ENCODE measurements at regions not wholly inside any gene's neighbourhood (a gene's known extent, or its start where the extent isn't known, plus 50 kb on each side); places are given as distances from the start of the nearest gene placed in this dataset.

DNA sequence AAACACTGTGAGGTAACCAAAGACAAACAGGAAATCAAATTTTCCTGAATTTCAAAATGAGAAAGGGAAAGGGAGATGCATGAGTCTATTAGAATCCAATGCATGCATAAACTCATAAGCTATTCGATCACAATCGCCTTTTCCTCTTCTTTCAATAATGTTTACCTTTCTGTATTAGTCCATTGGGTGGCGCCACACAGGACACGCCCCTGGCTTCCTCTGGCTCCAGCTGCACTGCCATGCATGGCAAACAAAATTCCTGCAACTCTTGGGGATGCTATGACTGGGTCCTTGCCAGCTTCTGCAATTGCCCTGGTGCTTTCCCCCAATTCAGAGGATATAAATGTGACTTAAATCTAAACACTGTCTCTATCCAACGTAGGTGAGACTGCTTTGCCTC is 424.5 kb upstream of the PCDH7 start:
- no peaks in the 10 kb centered on the region for H3K4me1 ChIP-seq (ENCODE audit: insufficient read depth)
- H3F3A ChIP-seq (ENCODE audit: insufficient read depth), result no peaks in the 10 kb centered on the region
- DNase-seq, result no peak
- no peaks in the 10 kb centered on the region for H3K9me3 ChIP-seq (ENCODE audit: low read depth)
- no peaks in the 10 kb centered on the region for H3K9me2 ChIP-seq (ENCODE audit: insufficient read depth)
- H3K9ac ChIP-seq, result no peak overlapping the region
- in situ Hi-C loops (cut with MboI), result no loop called here
- H3K79me2 ChIP-seq (ENCODE audit: insufficient read depth), result no peaks in the 10 kb centered on the region
- WGBS, 2 experiments (ENCODE audit: low coverage in 1 of 2, low lambda C conversion rate in 2 of 2, missing lambda C conversion rate in 2 of 2), result 40 to 42% methylated on average over 5 of the region's 5 CpGs
- H4K20me1 ChIP-seq (ENCODE audit: insufficient read depth), result no peaks in the 10 kb centered on the region
- H3K4me2 ChIP-seq (ENCODE audit: unreplicated experiment), result no peak overlapping the region
- no peak overlapping the region for H3K27ac ChIP-seq
- no peak overlapping the region for H2AFZ ChIP-seq
- H3K4me3 ChIP-seq, result no peak overlapping the region
- H3K27me3 ChIP-seq (replicated peaks; ENCODE audit: insufficient read depth), result no peaks in the 10 kb centered on the region
- no peaks in the 10 kb centered on the region for H3K36me3 ChIP-seq (ENCODE audit: low read depth)
- TF ChIP-seq EZH2phosphoT487 (IDR thresholded peaks at IDR 0.05; ENCODE audit: insufficient read depth, low read depth), result no peak
- no peak for TF ChIP-seq EZH2 (IDR thresholded peaks at IDR 0.05; ENCODE audit: insufficient read depth, poor library complexity, severe bottlenecking)

DNA sequence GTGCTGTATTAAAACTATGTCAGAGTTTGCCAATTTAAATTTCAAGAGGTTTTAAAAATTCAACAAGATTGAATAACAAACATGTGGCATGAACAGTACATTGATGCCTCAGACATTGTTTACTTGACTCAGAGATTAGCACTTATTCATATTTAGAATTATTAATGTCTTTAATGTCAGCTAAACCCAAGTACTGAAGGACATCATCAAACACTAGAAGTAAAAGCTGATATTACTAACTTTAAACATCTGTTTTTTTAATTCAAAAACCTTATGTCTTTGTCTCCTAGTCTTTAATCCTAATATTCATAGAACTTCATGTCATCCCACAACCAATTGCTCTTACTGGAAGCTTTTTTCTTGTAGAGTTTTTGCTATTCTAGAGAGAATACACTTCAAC is 406.2 kb upstream of the PCDH7 start:
- in situ Hi-C loops (cut with MboI), result no loop called here
- Histone ChIP-seq H2AFZ (no peak overlapping the region), H3K36me3 (ENCODE audit: low read depth) (no peaks in the 10 kb centered on the region), H3K9me2 (ENCODE audit: insufficient read depth) (no peaks in the 10 kb centered on the region), H3K79me2 (ENCODE audit: insufficient read depth) (no peaks in the 10 kb centered on the region), H3K9ac (no peak overlapping the region), H4K20me1 (ENCODE audit: insufficient read depth) (no peaks in the 10 kb centered on the region), H3K4me2 (ENCODE audit: unreplicated experiment) (no peak overlapping the region), H3K4me3 (no peak overlapping the region), H3F3A (ENCODE audit: insufficient read depth) (no peaks in the 10 kb centered on the region), H3K27ac (no peak overlapping the region), H3K27me3 (replicated peaks; ENCODE audit: insufficient read depth) (no peaks in the 10 kb centered on the region), H3K4me1 (ENCODE audit: insufficient read depth) (no peaks in the 10 kb centered on the region), H3K9me3 (ENCODE audit: low read depth) (peaks cover 7% of the 10 kb centered on the region)
- TF ChIP-seq EZH2phosphoT487 (IDR thresholded peaks at IDR 0.05; ENCODE audit: insufficient read depth, low read depth), result no peak
- no peak for TF ChIP-seq EZH2 (IDR thresholded peaks at IDR 0.05; ENCODE audit: insufficient read depth, poor library complexity, severe bottlenecking)
- no peak for DNase-seq

DNA sequence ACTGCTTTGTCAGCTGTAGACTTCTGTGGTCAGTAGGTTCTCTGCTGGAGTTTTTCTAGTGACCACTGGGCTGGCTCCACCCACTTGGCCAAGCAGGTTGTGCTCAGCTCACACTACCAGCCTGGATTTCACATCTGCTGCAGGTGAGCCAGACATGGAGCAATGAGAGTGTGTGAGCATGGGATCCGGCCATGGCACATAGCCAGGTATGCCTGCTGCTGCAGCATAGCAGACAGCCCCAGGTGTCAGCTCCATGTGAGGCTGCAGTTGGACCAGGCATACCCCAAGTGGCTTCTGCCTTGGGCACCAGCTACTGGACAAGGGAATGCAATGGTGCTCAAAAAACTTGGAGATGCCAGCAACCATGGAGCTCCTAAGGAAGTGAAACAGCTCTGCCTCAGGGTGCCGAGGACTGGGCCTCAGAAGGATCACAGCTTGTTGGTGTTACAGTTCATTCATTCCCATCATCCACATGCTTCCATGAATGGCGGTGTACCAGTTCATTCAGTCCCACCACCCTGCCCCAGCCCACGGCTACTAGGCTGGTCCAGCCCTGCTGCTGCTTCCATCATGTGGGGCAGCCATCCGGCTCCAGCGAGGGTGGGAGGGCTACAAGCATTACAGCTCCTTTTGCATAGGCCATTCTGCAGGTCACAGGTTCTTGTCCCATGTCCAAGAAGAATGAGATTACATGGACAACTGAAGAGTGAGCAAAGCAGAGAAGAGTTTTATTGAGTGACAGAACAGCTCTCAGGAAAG is 389.1 kb upstream of the PCDH7 start:
- Histone ChIP-seq H3K27me3 (replicated peaks; ENCODE audit: insufficient read depth) (no peaks in the 10 kb centered on the region), H4K20me1 (ENCODE audit: insufficient read depth) (no peaks in the 10 kb centered on the region), H3K36me3 (ENCODE audit: low read depth) (no peaks in the 10 kb centered on the region), H3K9ac (no peak overlapping the region), H3K4me3 (no peak overlapping the region), H3F3A (ENCODE audit: insufficient read depth) (no peaks in the 10 kb centered on the region), H3K4me2 (ENCODE audit: unreplicated experiment) (no peak overlapping the region), H3K4me1 (ENCODE audit: insufficient read depth) (no peaks in the 10 kb centered on the region), H2AFZ (no peak overlapping the region), H3K27ac (no peak overlapping the region), H3K79me2 (ENCODE audit: insufficient read depth) (no peaks in the 10 kb centered on the region), H3K9me2 (ENCODE audit: insufficient read depth) (no peaks in the 10 kb centered on the region), H3K9me3 (ENCODE audit: low read depth) (no peaks in the 10 kb centered on the region)
- TF ChIP-seq EZH2phosphoT487 (IDR thresholded peaks at IDR 0.05; ENCODE audit: insufficient read depth, low read depth) (no peak), EZH2 (IDR thresholded peaks at IDR 0.05; ENCODE audit: insufficient read depth, poor library complexity, severe bottlenecking) (no peak)
- in situ Hi-C loops (cut with MboI), result no loop called here
- WGBS, 2 experiments (ENCODE audit: low coverage in 1 of 2, low lambda C conversion rate in 2 of 2, missing lambda C conversion rate in 2 of 2), result 11 to 23% methylated on average over 6 of the region's 6 CpGs
- DNase-seq, result no peak

DNA sequence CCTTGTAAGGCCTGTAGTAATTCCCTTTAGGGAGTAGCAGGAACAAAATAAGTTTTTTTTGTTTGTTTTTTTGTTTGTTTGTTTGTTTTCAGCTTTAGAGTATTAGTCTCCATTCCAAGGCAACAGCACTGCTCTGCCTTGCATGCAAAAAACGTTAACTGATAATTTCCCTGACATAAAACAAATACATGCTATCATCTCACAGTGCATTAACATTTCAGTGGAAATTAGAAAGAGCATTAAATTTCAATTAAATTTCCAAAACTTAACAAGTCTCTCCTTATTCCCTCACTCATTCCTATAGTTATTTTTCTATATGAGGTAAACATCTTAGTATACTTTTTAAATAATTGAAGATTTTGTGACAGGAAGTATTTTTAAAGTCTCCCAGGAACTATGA is 378.4 kb upstream of the PCDH7 start:
- no peak overlapping the region for H2AFZ ChIP-seq
- H3K4me1 ChIP-seq (ENCODE audit: insufficient read depth), result no peaks in the 10 kb centered on the region
- no peaks in the 10 kb centered on the region for H3K79me2 ChIP-seq (ENCODE audit: insufficient read depth)
- no peak overlapping the region for H3K27ac ChIP-seq
- H3F3A ChIP-seq (ENCODE audit: insufficient read depth), result no peaks in the 10 kb centered on the region
- in situ Hi-C loops (cut with MboI), result no loop called here
- no peak for DNase-seq
- H3K9me3 ChIP-seq (ENCODE audit: low read depth), result no peaks in the 10 kb centered on the region
- no peaks in the 10 kb centered on the region for H3K27me3 ChIP-seq (replicated peaks; ENCODE audit: insufficient read depth)
- no peaks in the 10 kb centered on the region for H4K20me1 ChIP-seq (ENCODE audit: insufficient read depth)
- no peak overlapping the region for H3K9ac ChIP-seq
- 9 to 11% methylated on average over 1 of the region's 1 CpG for WGBS, 2 experiments (ENCODE audit: low coverage in 1 of 2, low lambda C conversion rate in 2 of 2, missing lambda C conversion rate in 2 of 2)
- TF ChIP-seq EZH2 (IDR thresholded peaks at IDR 0.05; ENCODE audit: insufficient read depth, poor library complexity, severe bottlenecking) (no peak), EZH2phosphoT487 (IDR thresholded peaks at IDR 0.05; ENCODE audit: insufficient read depth, low read depth) (no peak)
- H3K9me2 ChIP-seq (ENCODE audit: insufficient read depth), result no peaks in the 10 kb centered on the region
- no peak overlapping the region for H3K4me3 ChIP-seq
- no peak overlapping the region for H3K4me2 ChIP-seq (ENCODE audit: unreplicated experiment)
- H3K36me3 ChIP-seq (ENCODE audit: low read depth), result no peaks in the 10 kb centered on the region

DNA sequence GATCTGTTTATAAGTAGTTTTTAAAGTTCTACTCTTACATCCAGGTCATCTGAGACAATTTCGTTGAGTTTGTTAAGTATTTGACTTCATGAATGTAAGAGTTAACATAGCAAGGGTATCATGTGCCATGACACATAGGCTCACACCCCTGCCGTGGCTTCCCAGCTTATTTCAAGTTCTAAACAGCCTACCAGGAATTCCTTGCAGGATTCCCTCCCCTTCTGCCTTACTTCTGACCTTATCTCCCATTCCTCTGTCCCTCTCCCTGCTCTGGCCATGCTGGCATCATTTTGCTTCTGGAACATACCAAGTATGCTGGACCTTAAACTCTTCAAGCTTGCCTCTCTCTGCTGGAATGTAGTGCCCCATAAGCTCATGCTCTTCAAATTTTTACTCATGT is 369.9 kb upstream of the PCDH7 start:
- H3F3A ChIP-seq (ENCODE audit: insufficient read depth), result no peaks in the 10 kb centered on the region
- no peak overlapping the region for H3K9ac ChIP-seq
- in situ Hi-C loops (cut with MboI), result no loop called here
- H3K4me1 ChIP-seq (ENCODE audit: insufficient read depth), result no peaks in the 10 kb centered on the region
- no peaks in the 10 kb centered on the region for H3K9me2 ChIP-seq (ENCODE audit: insufficient read depth)
- H4K20me1 ChIP-seq (ENCODE audit: insufficient read depth), result no peaks in the 10 kb centered on the region
- no peak overlapping the region for H3K4me2 ChIP-seq (ENCODE audit: unreplicated experiment)
- H3K27ac ChIP-seq, result no peak overlapping the region
- no peaks in the 10 kb centered on the region for H3K36me3 ChIP-seq (ENCODE audit: low read depth)
- H3K27me3 ChIP-seq (replicated peaks; ENCODE audit: insufficient read depth), result no peaks in the 10 kb centered on the region
- DNase-seq, result no peak
- no peaks in the 10 kb centered on the region for H3K79me2 ChIP-seq (ENCODE audit: insufficient read depth)
- H2AFZ ChIP-seq, result no peak overlapping the region
- no peak overlapping the region for H3K4me3 ChIP-seq
- no peaks in the 10 kb centered on the region for H3K9me3 ChIP-seq (ENCODE audit: low read depth)
- TF ChIP-seq EZH2 (IDR thresholded peaks at IDR 0.05; ENCODE audit: insufficient read depth, poor library complexity, severe bottlenecking) (no peak), EZH2phosphoT487 (IDR thresholded peaks at IDR 0.05; ENCODE audit: insufficient read depth, low read depth) (no peak)
- WGBS, 2 experiments (ENCODE audit: low coverage in 1 of 2, low lambda C conversion rate in 2 of 2, missing lambda C conversion rate in 2 of 2), result 4 to 5% methylated on average over 2 of the region's 2 CpGs
